ENCODE measurements at regions not wholly inside any gene's neighbourhood (a gene's known extent, or its start where the extent isn't known, plus 50 kb on each side); places are given as distances from the start of the nearest gene placed in this dataset.
A peak's percentile ranks its signal among the peaks of the same experiment; 100 is the strongest.
"Not testable (repeated sequence)": the region's sequence is repeated elsewhere in the genome, so short reads cannot be mapped to it uniquely, and the experiment has no call there.

- no peak for DNase-seq
Measured at GRCh38 chr6:90463359-90463758, 123.5 kb downstream of the MAP3K7 start.

GRCh38 chr6:90462102-90462501 is 124.8 kb downstream of the MAP3K7 start:
- no peak for DNase-seq

GRCh38 chr6:90461383-90461782 is 125.5 kb downstream of the MAP3K7 start:
- no peak for DNase-seq

GRCh38 chr6:90460051-90460450 is 126.8 kb downstream of the MAP3K7 start:
- no peak for DNase-seq

GRCh38 chr6:90459225-90459758 is 127.6 kb downstream of the MAP3K7 start:
- no peak for DNase-seq

- DNase-seq: no peak
Measured at GRCh38 chr6:90458353-90459224, 128.3 kb downstream of the MAP3K7 start.

GRCh38 chr6:90457867-90458259 is 129.0 kb downstream of the MAP3K7 start:
- DNase-seq: no peak

- not testable (repeated sequence) for DNase-seq
Measured at GRCh38 chr6:90456997-90457866, 129.6 kb downstream of the MAP3K7 start.

GRCh38 chr6:90456001-90456400 is 130.9 kb downstream of the MAP3K7 start:
- DNase-seq: no peak

GRCh38 chr6:90454836-90455427 is 131.9 kb downstream of the MAP3K7 start:
- DNase-seq: no peak

GRCh38 chr6:90450268-90450953 is 136.5 kb downstream of the MAP3K7 start:
- DNase-seq: no peak

GRCh38 chr6:90449311-90449710 is 137.6 kb downstream of the MAP3K7 start:
- peak in 1 of 2 experiments; percentile 32 for DNase-seq

GRCh38 chr6:90448836-90449235 is 138.0 kb downstream of the MAP3K7 start:
- DNase-seq: peak; percentile 70 to 85

- no peak for DNase-seq
Measured at GRCh38 chr6:90446164-90446563, 140.7 kb downstream of the MAP3K7 start.

GRCh38 chr6:90445533-90446108 is 141.3 kb downstream of the MAP3K7 start:
- no peak for DNase-seq

GRCh38 chr6:90444160-90444714 is 142.6 kb downstream of the MAP3K7 start:
- DNase-seq: no peak

- DNase-seq: no peak
Measured at GRCh38 chr6:90442366-90442765, 144.5 kb downstream of the MAP3K7 start.

- DNase-seq: peak; percentile 73 to 90
Measured at GRCh38 chr6:90440586-90441283, 144.1 kb upstream of the BACH2 start.

- peak; percentile 67 to 82 for DNase-seq
Measured at GRCh38 chr6:90439586-90439985, 142.9 kb upstream of the BACH2 start.

GRCh38 chr6:90436403-90436802 is 139.8 kb upstream of the BACH2 start:
- DNase-seq: no peak
